ENCODE measurements at regions not wholly inside any gene's neighbourhood (a gene's known extent, or its start where the extent isn't known, plus 50 kb on each side); places are given as distances from the start of the nearest gene placed in this dataset.
"Not testable (repeated sequence)": the region's sequence is repeated elsewhere in the genome, so short reads cannot be mapped to it uniquely, and the experiment has no call there.

- DNase-seq: no peak
Measured at GRCh38 chr3:163582967-163583366, 1495.3 kb downstream of the SI start.

- no peak for DNase-seq
Measured at GRCh38 chr3:163577271-163577670, 1501.0 kb downstream of the SI start.

GRCh38 chr3:163576314-163576713 is 1502.0 kb downstream of the SI start:
- no peak for DNase-seq

- no peak for DNase-seq
Measured at GRCh38 chr3:163573324-163573723, 1505.0 kb downstream of the SI start.

- no peak for DNase-seq
Measured at GRCh38 chr3:163572856-163573255, 1505.4 kb downstream of the SI start.

- DNase-seq: no peak
Measured at GRCh38 chr3:163563485-163563884, 1514.8 kb downstream of the SI start.

GRCh38 chr3:163562625-163563024 is 1515.7 kb downstream of the SI start:
- DNase-seq: no peak

- no peak for DNase-seq
Measured at GRCh38 chr3:163561151-163561550, 1517.1 kb downstream of the SI start.

GRCh38 chr3:163560459-163560858 is 1517.8 kb downstream of the SI start:
- no peak for DNase-seq

- no peak for DNase-seq
Measured at GRCh38 chr3:163556813-163557523, 1521.3 kb downstream of the SI start.

- no peak for DNase-seq
Measured at GRCh38 chr3:163555918-163556317, 1522.4 kb downstream of the SI start.

- no peak for DNase-seq
Measured at GRCh38 chr3:163552659-163552966, 1525.7 kb downstream of the SI start.

- DNase-seq: not testable (repeated sequence)
Measured at GRCh38 chr3:163551915-163552658, 1526.2 kb downstream of the SI start.

- DNase-seq: no peak
Measured at GRCh38 chr3:163548015-163548414, 1530.3 kb downstream of the SI start.

- no peak for DNase-seq
Measured at GRCh38 chr3:163547014-163547685, 1531.1 kb downstream of the SI start.

- DNase-seq: no peak
Measured at GRCh38 chr3:163543662-163544061, 1534.6 kb downstream of the SI start.

- DNase-seq: no peak
Measured at GRCh38 chr3:163541629-163542028, 1536.7 kb downstream of the SI start.

GRCh38 chr3:163538387-163538786 is 1539.9 kb downstream of the SI start:
- peak; percentile 7 for DNase-seq

- no peak for DNase-seq
Measured at GRCh38 chr3:163533381-163533780, 1544.9 kb downstream of the SI start.

GRCh38 chr3:163523375-163523774 is 1554.9 kb downstream of the SI start:
- no peak for DNase-seq

- no peak for DNase-seq
Measured at GRCh38 chr3:163521261-163521660, 1557.0 kb downstream of the SI start.

- DNase-seq: no peak
Measured at GRCh38 chr3:163518065-163518464, 1560.2 kb downstream of the SI start.

GRCh38 chr3:163513149-163513657 is 1565.1 kb downstream of the SI start:
- DNase-seq: no peak

GRCh38 chr3:163508206-163508605 is 1570.1 kb downstream of the SI start:
- DNase-seq: no peak

Measured in hematopoietic multipotent progenitor cell treated with erythropoietin and hydrocortisone succinate and interleukin-3 and kit ligand, for 4 days (in vitro differentiated cells).